ENCODE measurements at regions not wholly inside any gene's neighbourhood (a gene's known extent, or its start where the extent isn't known, plus 50 kb on each side); places are given as distances from the start of the nearest gene placed in this dataset.

DNA sequence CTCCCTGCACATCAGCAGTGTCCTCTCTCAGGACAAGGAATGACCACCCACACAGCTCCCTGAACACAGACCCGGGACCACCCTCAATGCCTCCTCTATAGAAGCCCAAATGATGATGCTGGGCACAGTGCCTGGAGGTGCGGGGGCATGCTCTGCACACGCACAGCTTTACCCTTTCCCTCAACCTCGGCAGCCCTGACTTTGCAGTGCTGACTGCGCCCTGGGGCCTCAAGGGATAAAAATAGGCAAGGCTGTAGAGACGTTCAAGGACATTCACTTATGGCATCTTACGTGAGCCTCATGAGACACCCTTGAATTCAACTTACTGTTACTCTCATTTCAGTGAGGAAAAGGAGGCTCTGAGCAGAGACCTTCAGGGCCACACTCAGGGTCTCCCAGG lies 521.6 kb upstream of the MGMT start:
- no peak for ATAC-seq
- intact Hi-C loops (cut with DNase I): no loop called here
- no peaks in the 10 kb centered on the region for H3K9me3 ChIP-seq
- WGBS (ENCODE audit: insufficient coverage, low coverage, low lambda C conversion rate, missing lambda C conversion rate): 65% methylated on average over 2 of the region's 7 CpGs
- H3K27ac ChIP-seq: no peak overlapping the region
- TF ChIP-seq, protein P1, sequence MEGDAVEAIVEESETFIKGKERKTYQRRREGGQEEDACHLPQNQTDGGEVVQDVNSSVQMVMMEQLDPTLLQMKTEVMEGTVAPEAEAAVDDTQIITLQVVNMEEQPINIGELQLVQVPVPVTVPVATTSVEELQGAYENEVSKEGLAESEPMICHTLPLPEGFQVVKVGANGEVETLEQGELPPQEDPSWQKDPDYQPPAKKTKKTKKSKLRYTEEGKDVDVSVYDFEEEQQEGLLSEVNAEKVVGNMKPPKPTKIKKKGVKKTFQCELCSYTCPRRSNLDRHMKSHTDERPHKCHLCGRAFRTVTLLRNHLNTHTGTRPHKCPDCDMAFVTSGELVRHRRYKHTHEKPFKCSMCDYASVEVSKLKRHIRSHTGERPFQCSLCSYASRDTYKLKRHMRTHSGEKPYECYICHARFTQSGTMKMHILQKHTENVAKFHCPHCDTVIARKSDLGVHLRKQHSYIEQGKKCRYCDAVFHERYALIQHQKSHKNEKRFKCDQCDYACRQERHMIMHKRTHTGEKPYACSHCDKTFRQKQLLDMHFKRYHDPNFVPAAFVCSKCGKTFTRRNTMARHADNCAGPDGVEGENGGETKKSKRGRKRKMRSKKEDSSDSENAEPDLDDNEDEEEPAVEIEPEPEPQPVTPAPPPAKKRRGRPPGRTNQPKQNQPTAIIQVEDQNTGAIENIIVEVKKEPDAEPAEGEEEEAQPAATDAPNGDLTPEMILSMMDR (IDR thresholded peaks at IDR 0.05): no peak
- no peak for TF ChIP-seq POLR2A (IDR thresholded peaks at IDR 0.05)
- no peak for DNase-seq
- no peak overlapping the region for H3K4me3 ChIP-seq
- H3K27me3 ChIP-seq: no peaks in the 10 kb centered on the region
- no peaks in the 10 kb centered on the region for H3K4me1 ChIP-seq
- H3K36me3 ChIP-seq: no peaks in the 10 kb centered on the region

DNA sequence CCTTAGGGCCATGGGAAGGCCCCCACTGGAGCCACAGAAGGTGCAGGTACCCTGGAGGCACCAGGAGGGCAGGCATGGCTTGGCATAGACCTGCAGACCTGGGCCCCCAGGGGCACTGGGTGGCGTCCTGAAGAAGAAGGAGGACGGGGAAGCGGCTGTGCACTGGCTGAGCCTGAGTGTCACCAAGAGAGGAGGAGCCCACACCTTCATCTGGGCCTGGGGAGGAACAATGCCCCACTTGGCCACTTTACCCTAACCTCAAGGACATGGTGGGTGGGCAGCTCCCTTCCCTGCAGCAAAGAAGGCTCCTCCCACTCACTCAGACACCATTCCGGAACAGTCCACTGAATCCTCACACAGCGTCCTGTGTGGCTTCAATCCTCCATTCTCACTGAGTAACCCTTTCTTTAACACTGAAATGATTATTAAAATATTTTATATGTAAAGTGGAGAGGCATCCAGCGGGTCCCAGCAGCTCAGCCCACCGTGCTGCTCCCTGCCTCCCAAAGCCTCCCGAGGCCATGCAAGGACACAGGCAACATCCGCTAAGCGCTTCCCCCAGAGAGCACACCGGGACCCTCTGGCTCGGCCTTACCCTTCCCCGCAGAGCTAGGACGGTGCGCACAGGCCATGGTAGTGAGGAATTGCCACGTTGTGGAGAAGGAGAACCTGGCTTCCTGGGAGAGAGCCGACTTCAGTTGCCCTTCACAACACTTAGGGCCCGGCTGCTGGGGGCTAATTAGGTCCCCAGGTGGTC lies 516.7 kb upstream of the MGMT start:
- H3K36me3 ChIP-seq: no peaks in the 10 kb centered on the region
- H3K27ac ChIP-seq: no peak overlapping the region
- ATAC-seq (no peak), DNase-seq (no peak)
- 67% methylated on average over 5 of the region's 18 CpGs for WGBS (ENCODE audit: insufficient coverage, low coverage, low lambda C conversion rate, missing lambda C conversion rate)
- TF ChIP-seq, protein P1 (IDR thresholded peaks at IDR 0.05): no peak
- intact Hi-C loops (cut with DNase I): no loop called here
- H3K4me1 ChIP-seq: no peaks in the 10 kb centered on the region
- no peak overlapping the region for H3K4me3 ChIP-seq
- no peaks in the 10 kb centered on the region for H3K27me3 ChIP-seq
- no peaks in the 10 kb centered on the region for H3K9me3 ChIP-seq

DNA sequence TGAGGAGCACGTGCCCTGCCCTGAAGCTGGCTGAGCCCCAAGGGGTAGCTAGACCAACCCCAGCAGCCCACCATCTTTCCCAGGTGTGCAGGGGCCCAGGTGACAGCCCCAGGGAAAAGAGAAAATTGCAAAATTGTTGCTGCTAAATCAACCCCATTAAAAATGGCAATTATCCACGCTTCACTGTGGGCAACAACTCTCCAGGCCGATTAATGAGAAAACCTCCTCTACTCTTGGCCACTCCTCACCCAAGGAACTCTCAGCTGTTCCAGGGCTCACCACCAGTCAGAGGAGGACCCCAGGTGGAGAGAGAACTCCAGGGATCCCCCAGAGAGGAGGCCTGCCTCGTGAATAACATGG lies 516.1 kb upstream of the MGMT start:
- intact Hi-C loops (cut with DNase I): no loop called here
- ATAC-seq (no peak), DNase-seq (no peak)
- TF ChIP-seq, protein P1 (IDR thresholded peaks at IDR 0.05): no peak
- TF ChIP-seq POLR2A (IDR thresholded peaks at IDR 0.05): no peak
- Histone ChIP-seq H3K9me3 (no peaks in the 10 kb centered on the region), H3K4me3 (no peak overlapping the region), H3K27ac (no peak overlapping the region), H3K27me3 (no peaks in the 10 kb centered on the region), H3K36me3 (no peaks in the 10 kb centered on the region), H3K4me1 (no peaks in the 10 kb centered on the region)
- WGBS (ENCODE audit: insufficient coverage, low coverage, low lambda C conversion rate, missing lambda C conversion rate): 17% methylated on average over 1 of the region's 4 CpGs

DNA sequence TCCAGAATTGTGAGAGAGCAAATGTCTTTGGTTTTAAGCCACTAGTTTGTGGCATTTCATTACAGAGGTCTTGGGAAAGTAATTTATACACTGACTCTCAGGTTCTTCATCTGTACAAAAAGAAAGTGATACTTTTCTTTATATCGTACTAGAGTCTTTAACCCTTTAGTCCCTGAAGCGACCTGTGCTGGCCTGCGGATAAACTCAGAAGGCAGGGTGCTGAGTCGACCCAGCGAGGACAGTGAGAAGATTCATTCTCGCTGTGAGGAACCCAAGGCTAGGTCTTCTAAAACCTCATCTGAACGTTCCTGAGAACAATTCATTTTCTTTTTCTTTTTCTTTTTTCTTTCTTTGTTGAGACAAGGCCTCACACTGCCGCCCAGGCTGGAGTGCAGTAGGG lies 514.2 kb upstream of the MGMT start:
- DNase-seq: no peak
- no peak for TF ChIP-seq POLR2A (IDR thresholded peaks at IDR 0.05)
- TF ChIP-seq, protein P1 (IDR thresholded peaks at IDR 0.05): no peak
- no peak overlapping the region for H3K4me3 ChIP-seq
- no peaks in the 10 kb centered on the region for H3K9me3 ChIP-seq
- intact Hi-C loops (cut with DNase I): no loop called here
- no peak overlapping the region for H3K27ac ChIP-seq
- H3K27me3 ChIP-seq: no peaks in the 10 kb centered on the region
- WGBS (ENCODE audit: insufficient coverage, low coverage, low lambda C conversion rate, missing lambda C conversion rate): 77% methylated on average over 8 of the region's 8 CpGs
- no peak for ATAC-seq
- no peaks in the 10 kb centered on the region for H3K36me3 ChIP-seq
- H3K4me1 ChIP-seq: no peaks in the 10 kb centered on the region

DNA sequence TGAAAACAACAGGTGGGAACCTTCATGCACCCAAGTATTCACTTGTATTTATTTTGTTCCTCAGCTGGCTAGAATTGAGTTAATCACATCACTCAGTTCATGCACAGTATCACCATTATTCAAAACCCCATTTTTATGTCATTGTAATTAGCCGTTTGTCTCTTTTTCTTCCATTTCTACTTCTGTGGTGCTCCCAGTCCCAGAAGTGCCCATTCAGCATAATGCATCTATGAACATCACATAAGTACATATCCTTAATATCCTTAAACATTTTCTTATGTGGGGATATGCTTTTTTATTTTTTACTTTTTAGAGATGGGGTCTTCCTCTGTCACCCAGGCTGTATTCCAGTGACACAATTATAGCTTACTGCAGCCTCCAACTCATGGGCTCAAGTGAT lies 510.9 kb upstream of the MGMT start:
- WGBS (ENCODE audit: insufficient coverage, low coverage, low lambda C conversion rate, missing lambda C conversion rate): 50% methylated on average over 1 of the region's 1 CpG
- no peaks in the 10 kb centered on the region for H3K9me3 ChIP-seq
- H3K4me1 ChIP-seq: no peaks in the 10 kb centered on the region
- H3K27ac ChIP-seq: no peak overlapping the region
- H3K27me3 ChIP-seq: no peaks in the 10 kb centered on the region
- DNase-seq: no peak
- no peak for TF ChIP-seq POLR2A (IDR thresholded peaks at IDR 0.05)
- TF ChIP-seq, protein P1 (IDR thresholded peaks at IDR 0.05): no peak
- ATAC-seq: no peak
- no peaks in the 10 kb centered on the region for H3K36me3 ChIP-seq
- intact Hi-C loops (cut with DNase I): no loop called here
- H3K4me3 ChIP-seq: no peak overlapping the region
